Stimulated activated CD8-positive, alpha-beta memory T cell treated with anti-CD3 and anti-CD28 coated beads, Interleukin-4, amount 100 ng/mL, for 4 hours (primary cell): ENCODE measurements at regions not wholly inside any gene's neighbourhood (a gene's known extent, or its start where the extent isn't known, plus 50 kb on each side); places are given as distances from the start of the nearest gene placed in this dataset.
"Not testable (repeated sequence)": the region's sequence is repeated elsewhere in the genome, so short reads cannot be mapped to it uniquely, and the experiment has no call there.

Experiments
- DNase-seq, 2 donors: peaks; one replicate each; pipeline ENCODE4 v3.0.0-alpha.2; 2020; ENCODE audit warnings: low read depth in 2 of 2, low spot score in 1 of 2

GRCh38 chr5:135184646-135185045 is 150.6 kb upstream of the PITX1 start:
- no peak for DNase-seq

GRCh38 chr5:135183464-135183863 is 149.4 kb upstream of the PITX1 start:
- no peak for DNase-seq

- DNase-seq, result no peak
Measured at GRCh38 chr5:135182675-135183074, 148.6 kb upstream of the PITX1 start.

DNA sequence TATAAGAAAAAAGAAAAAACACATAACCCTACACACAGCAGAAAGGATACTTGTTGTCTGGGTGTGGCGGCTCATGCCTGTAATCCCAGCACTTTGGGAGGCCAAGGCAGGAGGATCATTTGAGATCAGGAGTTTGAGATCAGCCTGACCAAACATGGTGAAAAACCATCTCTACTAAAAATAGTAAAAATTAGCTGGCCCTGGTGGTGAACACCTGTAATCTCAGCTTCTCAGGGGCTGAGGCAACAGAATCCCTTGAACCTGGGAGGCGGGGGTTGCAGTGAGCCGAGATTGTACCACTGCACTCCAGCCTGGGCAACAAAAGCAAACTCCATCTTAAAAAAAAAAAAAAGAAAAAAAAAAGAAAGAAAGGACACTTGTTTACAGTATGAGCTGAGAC is 147.6 kb upstream of the PITX1 start:
- DNase-seq, result no peak

DNA sequence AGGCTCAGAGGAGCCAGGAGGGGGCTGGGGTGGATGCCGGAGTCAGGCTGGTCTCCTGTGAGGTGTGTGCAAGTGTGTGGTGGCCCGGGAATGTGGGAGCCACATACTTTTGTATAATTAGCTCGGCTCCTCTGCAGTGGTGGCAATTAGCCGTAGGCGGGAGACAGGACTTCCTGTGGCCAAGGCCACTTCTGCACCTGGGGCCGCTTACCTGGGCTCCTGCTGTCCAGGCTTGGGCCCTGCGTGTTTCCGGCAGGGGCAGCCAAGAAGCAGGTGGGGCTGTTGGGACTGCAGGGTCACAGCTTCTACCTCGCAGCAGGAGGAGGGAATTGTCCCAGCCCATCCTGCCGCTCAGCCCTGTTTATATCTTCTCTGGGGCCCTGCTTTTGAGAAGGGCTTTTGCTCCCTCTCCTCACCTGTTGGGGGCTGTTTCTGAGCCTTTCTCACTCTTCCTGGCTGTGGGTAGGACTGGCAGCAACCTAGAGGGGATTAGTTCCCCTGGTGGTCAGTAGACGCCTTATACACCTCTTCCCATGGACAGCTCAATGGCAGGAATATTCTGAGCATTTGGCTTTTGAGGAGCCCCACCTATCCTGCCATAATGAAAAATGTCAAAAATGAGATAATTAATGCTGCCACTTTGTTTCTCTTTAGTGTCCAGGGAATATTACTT is 145.4 kb upstream of the PITX1 start:
- DNase-seq, result no peak

DNA sequence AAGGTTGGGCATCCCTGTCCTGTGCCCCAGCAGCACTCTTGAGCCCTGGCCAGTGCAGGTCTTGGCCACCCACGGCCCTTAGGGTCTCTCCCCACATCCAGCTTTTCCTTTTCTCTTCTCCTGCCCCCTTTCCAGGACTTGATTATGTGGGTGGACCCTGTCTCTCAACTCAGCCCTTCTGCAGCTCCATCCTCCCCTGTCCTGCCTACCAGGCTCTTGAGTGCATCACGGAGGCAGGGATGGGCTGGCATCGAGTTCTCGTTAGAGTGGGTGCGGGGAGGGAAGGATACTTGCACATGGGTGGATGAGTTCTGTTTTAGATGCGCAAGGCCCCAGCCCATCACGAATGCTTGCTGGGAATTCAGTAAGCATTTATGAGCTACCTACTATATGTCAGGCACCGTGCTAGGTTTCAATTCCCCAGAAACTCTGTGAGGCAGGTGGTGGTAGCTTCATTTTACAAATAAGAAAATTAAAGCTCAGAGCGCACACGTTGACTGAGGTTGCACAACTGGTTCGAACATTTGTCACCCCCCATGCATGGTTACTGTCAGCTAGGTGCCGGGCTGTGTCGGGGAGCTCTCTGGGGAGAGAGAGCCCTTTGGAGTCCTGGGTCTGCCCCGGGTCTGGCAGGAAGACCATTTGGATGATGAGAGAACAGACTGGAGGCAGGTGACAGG is 144.6 kb upstream of the PITX1 start:
- no peak for DNase-seq

- no peak for DNase-seq
Measured at GRCh38 chr5:135177591-135177990, 143.6 kb upstream of the PITX1 start.

DNA sequence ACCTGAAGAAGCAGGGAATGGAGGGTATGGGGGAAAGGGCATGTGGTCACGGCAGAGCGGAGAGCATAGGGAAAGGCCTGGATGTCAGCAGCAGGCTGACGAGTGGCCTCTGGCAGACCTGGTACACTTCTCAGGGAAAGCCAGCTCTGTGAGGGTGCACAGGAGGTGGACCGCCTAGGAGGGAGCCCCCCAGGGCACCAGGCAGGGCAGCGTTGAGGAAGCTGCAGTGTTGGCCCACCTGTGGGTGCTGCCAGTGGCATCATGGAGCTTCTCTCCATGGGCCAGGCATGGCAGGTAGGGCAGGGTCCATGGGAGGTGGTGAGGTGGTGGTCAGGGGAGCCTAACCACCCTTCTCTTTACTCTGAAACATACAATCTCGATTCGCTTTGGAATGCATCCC is 143.0 kb upstream of the PITX1 start:
- DNase-seq, result no peak

DNA sequence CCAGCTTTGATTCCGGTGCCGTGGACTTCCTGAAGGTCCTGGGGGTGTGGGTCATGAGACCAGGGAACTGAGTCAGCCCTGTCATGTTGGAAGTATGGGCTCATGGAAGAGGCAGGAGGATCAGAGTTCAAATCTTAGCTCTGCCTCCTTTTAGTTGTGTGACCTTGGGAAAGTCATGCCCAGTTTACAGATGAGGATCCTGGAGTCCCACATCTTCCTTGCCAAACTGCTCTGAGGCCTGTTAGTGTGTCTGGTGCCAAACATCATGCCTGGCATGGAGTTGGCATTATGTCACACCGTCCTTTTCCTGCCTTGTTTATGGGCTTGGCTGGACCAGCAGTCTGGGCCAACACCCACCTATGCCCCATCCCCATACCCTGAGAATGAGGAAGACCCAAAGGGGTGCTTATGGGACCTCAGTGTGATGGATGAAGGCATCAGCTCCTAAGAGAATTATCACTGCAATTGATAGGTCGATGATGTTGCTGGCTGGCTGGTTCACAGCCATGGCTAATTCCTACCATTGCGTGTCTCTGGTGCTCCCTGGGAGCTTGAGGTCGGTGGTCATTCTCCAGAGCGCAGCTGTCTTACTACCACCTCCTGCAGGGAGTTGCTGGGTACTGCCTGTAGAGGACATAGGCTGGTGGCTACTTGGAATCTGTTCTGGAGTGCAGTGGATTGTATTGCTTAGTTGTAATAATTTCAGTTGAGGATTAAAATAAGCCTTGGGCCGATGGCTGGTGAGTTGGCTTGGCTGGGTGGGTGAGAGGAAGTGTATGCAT is 140.5 kb upstream of the PITX1 start:
- DNase-seq, result no peak

GRCh38 chr5:135173662-135174290 is 139.7 kb upstream of the PITX1 start:
- DNase-seq, result no peak

GRCh38 chr5:135172718-135173117 is 138.7 kb upstream of the PITX1 start:
- DNase-seq, result no peak

DNA sequence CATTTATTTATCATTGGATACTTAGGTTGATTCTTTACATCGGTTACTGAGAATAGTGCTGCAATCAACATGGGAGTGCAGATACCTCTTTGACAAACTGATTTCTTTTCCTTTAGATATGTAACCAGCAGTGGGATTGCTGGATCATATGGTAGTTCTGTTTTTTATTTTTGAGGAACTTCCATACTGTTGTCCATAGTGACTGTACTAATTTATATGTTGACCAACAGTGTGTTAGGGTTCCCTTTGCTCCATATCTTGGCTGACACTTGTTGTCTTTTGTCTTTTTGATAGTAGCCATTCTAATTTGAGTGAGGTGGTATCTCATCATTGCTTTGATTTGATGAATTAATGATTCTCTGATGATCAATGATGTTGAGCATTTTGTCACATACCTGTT is 137.3 kb upstream of the PITX1 start:
- no peak for DNase-seq

DNA sequence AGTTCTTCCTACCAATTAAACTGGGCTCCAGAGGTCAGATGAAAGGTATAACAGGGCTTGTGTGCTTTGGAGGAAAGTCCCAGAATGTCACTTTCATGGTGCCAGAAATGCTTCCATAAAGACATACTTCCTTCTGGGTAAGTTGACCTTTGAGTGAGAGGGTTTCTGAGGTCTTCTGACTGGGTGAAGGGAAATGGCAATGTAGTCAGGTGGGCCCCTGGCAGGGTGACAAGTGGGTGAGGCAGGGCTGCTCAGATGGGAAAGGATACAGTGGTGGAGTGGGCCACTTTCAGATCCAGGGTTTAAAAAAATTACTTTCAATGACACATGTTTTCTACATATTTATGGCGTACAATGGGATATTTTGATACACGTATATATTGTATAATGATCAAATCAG is 136.5 kb upstream of the PITX1 start:
- no peak for DNase-seq

GRCh38 chr5:135169753-135170152 is 135.7 kb upstream of the PITX1 start:
- DNase-seq, result no peak

DNA sequence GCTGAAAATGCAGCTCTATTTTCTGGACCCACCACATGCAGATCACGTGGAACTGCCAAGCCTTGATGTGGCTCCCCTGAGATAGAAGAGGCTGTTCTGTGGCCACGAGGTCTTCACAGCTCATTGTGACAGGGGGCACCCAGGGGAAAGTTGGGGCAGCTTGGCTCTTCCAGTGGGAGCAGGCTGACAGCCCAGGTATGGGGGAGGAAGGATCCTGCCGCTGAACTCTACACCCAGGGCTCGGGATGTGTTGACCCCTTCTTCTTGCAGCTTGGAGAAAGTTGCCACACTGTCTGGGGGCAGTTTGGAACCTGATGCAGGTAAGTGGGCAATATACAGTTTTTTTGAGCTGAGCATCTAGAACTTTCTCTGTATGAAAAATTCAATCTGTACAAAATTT is 133.6 kb upstream of the PITX1 start:
- no peak for DNase-seq

- DNase-seq, result not testable (repeated sequence)
Measured at GRCh38 chr5:135164873-135165614, 131.0 kb upstream of the PITX1 start.

DNA sequence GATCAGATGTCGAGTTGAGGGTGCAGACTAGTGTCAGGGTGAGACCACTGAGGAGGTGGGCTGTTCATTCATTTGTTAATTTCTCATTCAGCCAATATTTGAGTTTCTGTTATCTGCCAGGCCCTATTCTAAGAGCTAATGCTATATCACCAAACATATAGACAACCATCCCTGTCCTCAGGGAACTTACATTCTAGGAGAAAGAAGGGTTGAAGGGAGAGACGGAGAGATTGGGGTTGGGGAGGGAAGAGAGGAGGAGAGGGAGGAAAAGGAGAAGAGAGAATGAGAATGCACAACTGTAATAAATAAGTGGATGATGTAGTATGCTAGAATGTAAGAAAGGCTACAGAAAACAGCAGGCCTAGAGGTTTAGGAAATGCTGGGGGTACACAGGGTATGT is 129.9 kb upstream of the PITX1 start:
- no peak for DNase-seq

- DNase-seq, result no peak
Measured at GRCh38 chr5:135163391-135163790, 129.4 kb upstream of the PITX1 start.

GRCh38 chr5:135162661-135163265 is 128.7 kb upstream of the PITX1 start:
- DNase-seq, result no peak

GRCh38 chr5:135161221-135161620 is 127.2 kb upstream of the PITX1 start:
- no peak for DNase-seq
